Caco-2 (cell line): ENCODE measurements at regions not wholly inside any gene's neighbourhood (a gene's known extent, or its start where the extent isn't known, plus 50 kb on each side); places are given as distances from the start of the nearest gene placed in this dataset.

ENCODE experiments used
- BruUV-seq: library from RNA; stranded (reverse); fragments of 400-500 nt; replicated peaks from 2 replicates; lab custom pipeline; 2021; lab: Mats Ljungman, UMichigan
- CTCF ChIA-PET: fragments of 300-600 bp; sonication (Branson Sonifier 250); formaldehyde crosslinking; loops from one replicate; lab custom pipeline; 2022; ENCODE audit warnings: antibody characterized with exemption; lab: Charles Lee
- POLR2A ChIA-PET: fragments of 300-600 bp; sonication (Branson Sonifier 250); formaldehyde crosslinking; loops from one replicate; lab custom pipeline; 2022; ENCODE audit warnings: antibody characterized with exemption; lab: Charles Lee
- DNase-seq, 2 experiments: peaks; one replicate each; pipeline versions ENCODE4 v3.0.0 to v3.0.0-alpha.2; 2020 to 2022
- H3K27me3 ChIP-seq: replicated peaks from 2 replicates; pipeline ENCODE4 v1.6.0; 2011; ENCODE audit warnings: low read length; ENCODE audit not compliant: control insufficient read depth, insufficient read depth
- H3K36me3 ChIP-seq: 2 replicates; pipeline ENCODE4 v1.5.1; 2011; ENCODE audit warnings: low read length; ENCODE audit not compliant: control insufficient read depth, insufficient read depth
- H3K4me1 ChIP-seq: fragments of 250-450 bp; sonication (Bioruptor Pico); 2 replicates; pipeline ENCODE4 v1.5.1; 2020; ENCODE audit warnings: mild to moderate bottlenecking
- H3K4me3 ChIP-seq: 2 replicates; pipeline ENCODE4 v1.5.1; 2011; ENCODE audit warnings: low read depth, mild to moderate bottlenecking, control low read depth, low read length
- H3K9me3 ChIP-seq: fragments of 250-450 bp; sonication (Bioruptor Pico); 2 replicates; pipeline ENCODE4 v1.5.1; 2020; ENCODE audit warnings: mild to moderate bottlenecking, moderate library complexity
- H3K27ac Mint-ChIP-seq: one replicate; pipeline ENCODE4 v1.8.0; 2022; ENCODE audit warnings: mixed read lengths; ENCODE audit not compliant: unreplicated experiment
- H3K27me3 Mint-ChIP-seq: one replicate; pipeline ENCODE4 v1.8.0; 2022; ENCODE audit warnings: mixed read lengths; ENCODE audit not compliant: insufficient read depth, unreplicated experiment
- H3K36me3 Mint-ChIP-seq: one replicate; pipeline ENCODE4 v1.8.0; 2022; ENCODE audit warnings: mild to moderate bottlenecking, mixed read lengths; ENCODE audit not compliant: insufficient read depth, unreplicated experiment
- H3K4me1 Mint-ChIP-seq: one replicate; pipeline ENCODE4 v1.8.0; 2022; ENCODE audit warnings: low read depth, mixed read lengths; ENCODE audit not compliant: unreplicated experiment
- H3K4me3 Mint-ChIP-seq: one replicate; pipeline ENCODE4 v1.8.0; 2022; ENCODE audit warnings: mild to moderate bottlenecking, moderate library complexity, mixed read lengths; ENCODE audit not compliant: unreplicated experiment
- H3K9me3 Mint-ChIP-seq: one replicate; pipeline ENCODE4 v1.8.0; 2022; ENCODE audit warnings: mixed read lengths; ENCODE audit not compliant: unreplicated experiment
- intact Hi-C: fragments of 100-400 bp; cut with micrococcal nuclease; formaldehyde crosslinking; loops from one replicate; pipeline ENCODE4 v1.10.0; 2022; ENCODE audit not compliant: unreplicated experiment
- TF ChIP-seq, protein P1 (sequence below), 2 experiments: fragments of 200-600 bp in 1 of 2; IDR thresholded peaks; 1 replicate in 1 of 2; 2 replicates in 1 of 2; pipeline versions ENCODE4 v1.5.1 to v1.8.0; 2011 to 2022; ENCODE audit warnings: antibody characterized with exemption in 1 of 2, control low read depth in 1 of 2, inconsistent platforms in 1 of 2, low read depth in 1 of 2, low read length in 1 of 2, mild to moderate bottlenecking in 1 of 2, moderate library complexity in 1 of 2; ENCODE audit not compliant: insufficient read depth in 1 of 2, severe bottlenecking in 1 of 2, unreplicated experiment in 1 of 2

DNA sequence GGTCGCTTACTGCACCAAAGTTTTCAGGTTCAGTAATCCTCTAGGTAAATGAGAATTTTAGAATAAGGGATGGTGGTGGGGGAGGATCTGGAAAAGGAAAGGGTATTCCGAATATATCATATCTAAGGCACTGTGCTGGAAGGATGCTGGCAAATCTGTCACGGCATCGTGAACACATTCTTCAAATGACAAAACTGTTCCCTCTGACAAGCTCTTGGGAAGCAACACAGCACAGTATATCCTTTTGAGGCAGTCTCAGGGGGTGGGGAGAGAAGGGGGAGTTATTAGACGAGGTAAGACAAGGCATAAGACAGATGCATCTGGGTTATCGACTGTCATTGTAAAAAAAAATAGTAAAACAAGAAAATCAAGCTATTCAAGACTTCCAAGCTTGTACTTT is 289.6 kb upstream of the LRRN1 start:
- no peak overlapping the region for H3K27ac Mint-ChIP-seq
- TF ChIP-seq, protein P1, sequence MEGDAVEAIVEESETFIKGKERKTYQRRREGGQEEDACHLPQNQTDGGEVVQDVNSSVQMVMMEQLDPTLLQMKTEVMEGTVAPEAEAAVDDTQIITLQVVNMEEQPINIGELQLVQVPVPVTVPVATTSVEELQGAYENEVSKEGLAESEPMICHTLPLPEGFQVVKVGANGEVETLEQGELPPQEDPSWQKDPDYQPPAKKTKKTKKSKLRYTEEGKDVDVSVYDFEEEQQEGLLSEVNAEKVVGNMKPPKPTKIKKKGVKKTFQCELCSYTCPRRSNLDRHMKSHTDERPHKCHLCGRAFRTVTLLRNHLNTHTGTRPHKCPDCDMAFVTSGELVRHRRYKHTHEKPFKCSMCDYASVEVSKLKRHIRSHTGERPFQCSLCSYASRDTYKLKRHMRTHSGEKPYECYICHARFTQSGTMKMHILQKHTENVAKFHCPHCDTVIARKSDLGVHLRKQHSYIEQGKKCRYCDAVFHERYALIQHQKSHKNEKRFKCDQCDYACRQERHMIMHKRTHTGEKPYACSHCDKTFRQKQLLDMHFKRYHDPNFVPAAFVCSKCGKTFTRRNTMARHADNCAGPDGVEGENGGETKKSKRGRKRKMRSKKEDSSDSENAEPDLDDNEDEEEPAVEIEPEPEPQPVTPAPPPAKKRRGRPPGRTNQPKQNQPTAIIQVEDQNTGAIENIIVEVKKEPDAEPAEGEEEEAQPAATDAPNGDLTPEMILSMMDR (IDR thresholded peaks at IDR 0.05; ENCODE audit: insufficient read depth in 1 of 2, low read depth in 1 of 2, low read length in 1 of 2, severe bottlenecking in 1 of 2, unreplicated experiment in 1 of 2) = no peak
- no TSS peak for BruUV-seq
- no peak for DNase-seq
- H3K27me3 ChIP-seq = no peaks in the 10 kb centered on the region
- H3K9me3 ChIP-seq = no peaks in the 10 kb centered on the region
- no peaks in the 10 kb centered on the region for H3K36me3 ChIP-seq
- H3K36me3 Mint-ChIP-seq = no peaks in the 10 kb centered on the region
- H3K4me1 Mint-ChIP-seq = no peaks in the 10 kb centered on the region
- peaks cover 10% of the 10 kb centered on the region for H3K27me3 Mint-ChIP-seq
- CTCF ChIA-PET = no interaction called here
- no peaks in the 10 kb centered on the region for H3K9me3 Mint-ChIP-seq
- intact Hi-C loops = no loop called here
- no peak overlapping the region for H3K4me3 Mint-ChIP-seq
- POLR2A ChIA-PET = no interaction called here
- no peak overlapping the region for H3K4me3 ChIP-seq
- H3K4me1 ChIP-seq = peaks cover 5% of the 10 kb centered on the region; the same call in 1 of the 2 replicates

DNA sequence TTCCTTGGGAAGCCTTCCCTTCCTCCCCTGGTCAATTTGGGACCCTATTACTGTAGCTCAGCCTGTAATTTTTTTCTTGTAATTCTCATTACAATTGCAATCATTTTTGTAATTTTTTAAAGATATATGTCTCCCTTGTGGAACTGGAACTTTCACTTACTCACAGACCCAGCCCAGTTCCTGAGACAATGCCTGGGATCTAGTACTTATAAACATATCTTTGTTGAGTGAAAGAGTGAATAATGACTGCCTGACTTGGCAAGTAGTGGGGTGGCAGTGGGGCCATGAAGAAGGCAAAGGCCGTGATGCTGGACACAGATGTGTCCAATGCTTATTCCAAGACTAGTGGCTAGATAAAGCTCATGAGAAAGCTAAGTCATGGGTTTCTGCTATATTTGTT is 294.5 kb upstream of the LRRN1 start:
- H3K9me3 Mint-ChIP-seq = no peaks in the 10 kb centered on the region
- TF ChIP-seq, protein P1 (IDR thresholded peaks at IDR 0.05; ENCODE audit: insufficient read depth in 1 of 2, low read depth in 1 of 2, low read length in 1 of 2, severe bottlenecking in 1 of 2, unreplicated experiment in 1 of 2) = no peak
- Histone ChIP-seq H3K27me3 (no peaks in the 10 kb centered on the region), H3K4me1 (peaks cover 5% of the 10 kb centered on the region; the same call in 1 of the 2 replicates), H3K9me3 (no peaks in the 10 kb centered on the region), H3K4me3 (no peak overlapping the region), H3K36me3 (no peaks in the 10 kb centered on the region)
- H3K27ac Mint-ChIP-seq = no peak overlapping the region
- no peaks in the 10 kb centered on the region for H3K4me1 Mint-ChIP-seq
- no peak overlapping the region for H3K4me3 Mint-ChIP-seq
- POLR2A ChIA-PET = no interaction called here
- intact Hi-C loops = no loop called here
- peaks cover 12% of the 10 kb centered on the region for H3K27me3 Mint-ChIP-seq
- no peak for DNase-seq
- no TSS peak for BruUV-seq
- CTCF ChIA-PET = no interaction called here
- H3K36me3 Mint-ChIP-seq = no peaks in the 10 kb centered on the region

DNA sequence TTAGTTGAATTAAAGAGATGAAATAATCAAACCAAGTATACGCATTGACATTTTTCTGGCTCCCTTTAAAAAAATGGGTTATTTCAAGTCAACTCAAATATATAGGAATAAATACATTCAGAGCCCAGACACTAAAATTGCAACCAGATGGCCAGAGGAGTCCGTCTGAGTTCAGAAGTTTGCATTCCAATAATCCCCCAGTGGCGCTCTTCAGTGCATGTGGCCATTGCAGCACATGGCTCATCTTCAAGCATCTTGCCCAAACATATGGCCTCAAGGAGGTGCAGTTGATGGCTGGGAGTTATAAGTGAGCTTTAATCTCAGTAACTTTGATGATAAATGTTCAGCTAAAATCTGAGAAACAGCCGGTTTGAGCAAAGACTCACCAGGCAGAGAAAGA is 295.8 kb upstream of the LRRN1 start:
- no peak for DNase-seq
- H3K4me1 ChIP-seq = peaks cover 5% of the 10 kb centered on the region; the same call in 1 of the 2 replicates
- ChIA-PET POLR2A (no interaction called here), CTCF (no interaction called here)
- H3K4me3 ChIP-seq = no peak overlapping the region
- intact Hi-C loops = no loop called here
- H3K9me3 ChIP-seq = no peaks in the 10 kb centered on the region
- H3K27me3 ChIP-seq = no peaks in the 10 kb centered on the region
- Mint-ChIP-seq H3K9me3 (no peaks in the 10 kb centered on the region), H3K27ac (no peak overlapping the region), H3K36me3 (no peaks in the 10 kb centered on the region), H3K27me3 (peaks cover 12% of the 10 kb centered on the region), H3K4me1 (no peaks in the 10 kb centered on the region), H3K4me3 (no peak overlapping the region)
- BruUV-seq = no TSS peak
- no peaks in the 10 kb centered on the region for H3K36me3 ChIP-seq
- TF ChIP-seq, protein P1 (IDR thresholded peaks at IDR 0.05; ENCODE audit: insufficient read depth in 1 of 2, low read depth in 1 of 2, low read length in 1 of 2, severe bottlenecking in 1 of 2, unreplicated experiment in 1 of 2) = no peak
